Endodermal cell (in vitro differentiated cells): ENCODE measurements at regions not wholly inside any gene's neighbourhood (a gene's known extent, or its start where the extent isn't known, plus 50 kb on each side); places are given as distances from the start of the nearest gene placed in this dataset.

Source experiments
- DNase-seq: peaks from one replicate; pipeline ENCODE4 v3.0.0-alpha.2; 2017
- H3K27ac ChIP-seq: 2 replicates; pipeline ENCODE4 v1.5.1; 2013; ENCODE audit warnings: mild to moderate bottlenecking, low read depth, low read length, moderate library complexity
- H3K27me3 ChIP-seq: 2 replicates; pipeline ENCODE4 v1.6.1; 2013; ENCODE audit warnings: mild to moderate bottlenecking, low read length, moderate library complexity; ENCODE audit not compliant: insufficient read depth, control insufficient read depth, poor library complexity, severe bottlenecking
- H3K36me3 ChIP-seq: 2 replicates; pipeline ENCODE4 v1.7.0; 2013; ENCODE audit warnings: mild to moderate bottlenecking, low read length, moderate library complexity; ENCODE audit not compliant: control insufficient read depth, insufficient read depth
- H3K4me1 ChIP-seq: one replicate; pipeline ENCODE4 v1.7.0; 2013; ENCODE audit warnings: low read length; ENCODE audit not compliant: control insufficient read depth, insufficient read depth
- H3K4me3 ChIP-seq: 2 replicates; pipeline ENCODE4 v1.5.1; 2013; ENCODE audit warnings: mild to moderate bottlenecking, low read length, moderate library complexity
- H3K9ac ChIP-seq: 2 replicates; pipeline ENCODE4 v1.6.1; 2013; ENCODE audit warnings: mild to moderate bottlenecking, low read length, moderate library complexity; ENCODE audit not compliant: poor library complexity, severe bottlenecking; ENCODE audit errors: extremely low read depth
- H3K9me3 ChIP-seq: 2 replicates; pipeline ENCODE4 v1.6.1; 2013; ENCODE audit warnings: mild to moderate bottlenecking, low read length, moderate library complexity; ENCODE audit not compliant: control insufficient read depth
- H3K27ac Mint-ChIP-seq: 2 replicates; pipeline ENCODE4 v1.8.0; 2020; ENCODE audit warnings: mixed read lengths
- H3K27me3 Mint-ChIP-seq: 2 replicates; pipeline ENCODE4 v1.8.0; 2021; ENCODE audit warnings: mild to moderate bottlenecking, mixed read lengths; ENCODE audit not compliant: insufficient read depth
- H3K36me3 Mint-ChIP-seq: 2 replicates; pipeline ENCODE4 v1.8.0; 2020; ENCODE audit warnings: low read depth, mixed read lengths
- H3K4me1 Mint-ChIP-seq: 2 replicates; pipeline ENCODE4 v1.8.0; 2020; ENCODE audit warnings: mixed read lengths
- H3K4me3 Mint-ChIP-seq: 2 replicates; pipeline ENCODE4 v1.8.0; 2020; ENCODE audit warnings: mild to moderate bottlenecking, moderate library complexity, mixed read lengths
- H3K9me3 Mint-ChIP-seq: 2 replicates; pipeline ENCODE4 v1.8.0; 2020; ENCODE audit warnings: mild to moderate bottlenecking, mixed read lengths
- CTCF ChIP-seq: fragments of 200-600 bp; sonication (generic); conservative IDR thresholded peaks from 2 replicates; pipeline ENCODE4 v1.5.0; 2021; ENCODE audit warnings: antibody characterized with exemption, mild to moderate bottlenecking
- WGBS, 2 experiments: methylation state at CpG; one replicate each; pipeline versions ENCODE4 v1.1.5 to v1.1.7; 2013; ENCODE audit warnings: missing lambda C conversion rate in 2 of 2, mixed read lengths in 1 of 2; ENCODE audit not compliant: insufficient coverage in 1 of 2, insufficient read length in 1 of 2; 5-methylcytosine and 5-hydroxymethylcytosine counted together

- no peak for TF ChIP-seq CTCF
- Mint-ChIP-seq H3K36me3 (peaks cover 5% of the 10 kb centered on the region), H3K4me1 (peaks cover 8% of the 10 kb centered on the region), H3K27ac (no peak overlapping the region), H3K9me3 (peaks cover 15% of the 10 kb centered on the region), H3K4me3 (no peak overlapping the region), H3K27me3 (no peaks in the 10 kb centered on the region)
- no peak overlapping the region for H3K4me3 ChIP-seq
- DNase-seq, result no peak
- H3K36me3 ChIP-seq, result no peaks in the 10 kb centered on the region
- no peaks in the 10 kb centered on the region for H3K27me3 ChIP-seq
- H3K9me3 ChIP-seq, result no peaks in the 10 kb centered on the region
- no peaks in the 10 kb centered on the region for H3K4me1 ChIP-seq
- no peak overlapping the region for H3K9ac ChIP-seq
- H3K27ac ChIP-seq, result no peak overlapping the region
Observed at GRCh38 chr5:118723021-118723338, 265.4 kb downstream of the DTWD2 start.

GRCh38 chr5:118722122-118723020 is 266.0 kb downstream of the DTWD2 start:
- Histone ChIP-seq H3K27ac (no peak overlapping the region), H3K9ac (no peak overlapping the region), H3K27me3 (no peaks in the 10 kb centered on the region), H3K9me3 (no peaks in the 10 kb centered on the region), H3K36me3 (no peaks in the 10 kb centered on the region), H3K4me1 (no peaks in the 10 kb centered on the region), H3K4me3 (no peak overlapping the region)
- Mint-ChIP-seq H3K27me3 (no peaks in the 10 kb centered on the region), H3K27ac (no peak overlapping the region), H3K36me3 (peaks cover 5% of the 10 kb centered on the region), H3K4me1 (peaks cover 3% of the 10 kb centered on the region), H3K4me3 (no peak overlapping the region), H3K9me3 (peaks cover 15% of the 10 kb centered on the region)
- DNase-seq, result no peak
- 88 to 90% methylated on average over 4 to 7 of the region's 7 CpGs for WGBS, 2 experiments
- TF ChIP-seq CTCF, result no peak

DNA sequence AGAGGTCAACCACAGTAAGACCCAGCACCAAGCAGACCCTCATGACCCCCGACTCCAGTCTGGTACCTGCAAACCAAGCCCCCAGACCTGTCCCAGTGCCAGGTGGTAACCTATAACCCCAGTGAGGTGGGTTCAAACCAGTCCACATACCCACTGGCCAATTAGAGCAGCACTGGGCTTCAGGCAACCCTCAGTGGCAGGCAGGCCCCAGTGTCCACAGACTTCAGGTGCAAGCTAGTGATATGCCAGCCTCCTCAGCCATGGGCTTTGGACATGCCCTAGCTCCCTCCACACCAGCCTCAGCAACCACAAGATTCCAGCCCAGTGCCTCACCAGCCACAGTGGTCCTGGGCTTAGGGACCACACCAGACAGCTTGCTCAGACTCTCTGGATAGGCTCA is 276.6 kb downstream of the DTWD2 start:
- Mint-ChIP-seq H3K9me3 (peaks cover 23% of the 10 kb centered on the region), H3K4me3 (no peak overlapping the region), H3K36me3 (peaks cover 2% of the 10 kb centered on the region), H3K4me1 (no peaks in the 10 kb centered on the region), H3K27me3 (no peaks in the 10 kb centered on the region), H3K27ac (no peak overlapping the region)
- TF ChIP-seq CTCF, result no peak
- no peak for DNase-seq
- Histone ChIP-seq H3K36me3 (no peaks in the 10 kb centered on the region), H3K4me3 (no peak overlapping the region), H3K9ac (no peak overlapping the region), H3K27me3 (no peaks in the 10 kb centered on the region), H3K4me1 (no peaks in the 10 kb centered on the region), H3K27ac (no peak overlapping the region), H3K9me3 (peaks cover 17% of the 10 kb centered on the region)
- WGBS, 2 experiments, result 88% methylated on average over 1 of the region's 1 CpG; no CpG with 5 or more reads in 1 of the 2 experiments
